ENCODE measurements at regions not wholly inside any gene's neighbourhood (a gene's known extent, or its start where the extent isn't known, plus 50 kb on each side); places are given as distances from the start of the nearest gene placed in this dataset.

GRCh38 chr3:81132995-81133394 is 628.5 kb downstream of the GBE1 start:
- TF ChIP-seq CHD7 (IDR thresholded peaks at IDR 0.05; ENCODE audit: low read depth, low read length) (no peak), POLR2A (conservative IDR thresholded peaks at IDR 0.05) (no peak), ZNF398 (CRISPR knock-in tag; IDR thresholded peaks at IDR 0.05) (no peak), CTCF (IDR thresholded peaks at IDR 0.05 in 2 of 3, conservative IDR thresholded peaks at IDR 0.05 in 1 of 3; ENCODE audit: insufficient read depth in 2 of 3, low read depth in 1 of 3, low read length in 3 of 3) (no peak), PURB (CRISPR knock-in tag; IDR thresholded peaks at IDR 0.05; ENCODE audit: low read depth) (no peak), TBP (optimal IDR thresholded peaks at IDR 0.05; ENCODE audit: low read depth, low read length) (no peak), ZFX (CRISPR knock-in tag; IDR thresholded peaks at IDR 0.05) (no peak), JUNB (CRISPR knock-in tag; conservative IDR thresholded peaks at IDR 0.05) (no peak), ZNF23 (CRISPR knock-in tag; IDR thresholded peaks at IDR 0.05) (no peak), KAT2B (IDR thresholded peaks at IDR 0.05; ENCODE audit: low read depth, low read length) (no peak)

Measured in K562 (cell line).